Stimulated activated CD4-positive, alpha-beta T cell treated with anti-CD3 and anti-CD28 coated beads, Interleukin-1b, Interleukin-23, amount 100 ng/mL, for 24 hours (primary cell): ENCODE measurements at regions not wholly inside any gene's neighbourhood (a gene's known extent, or its start where the extent isn't known, plus 50 kb on each side); places are given as distances from the start of the nearest gene placed in this dataset.
"Not testable (repeated sequence)": the region's sequence is repeated elsewhere in the genome, so short reads cannot be mapped to it uniquely, and the experiment has no call there.

Experiments
- DNase-seq, 4 experiments: peaks; one replicate each; pipeline ENCODE4 v3.0.0-alpha.2; 2020; ENCODE audit warnings: low read depth in 4 of 4, low spot score in 1 of 4

- DNase-seq = not testable (repeated sequence)
These were observed 137.8 kb upstream of the LCORL start for GRCh38 chr4:18159117-18159912.

DNA sequence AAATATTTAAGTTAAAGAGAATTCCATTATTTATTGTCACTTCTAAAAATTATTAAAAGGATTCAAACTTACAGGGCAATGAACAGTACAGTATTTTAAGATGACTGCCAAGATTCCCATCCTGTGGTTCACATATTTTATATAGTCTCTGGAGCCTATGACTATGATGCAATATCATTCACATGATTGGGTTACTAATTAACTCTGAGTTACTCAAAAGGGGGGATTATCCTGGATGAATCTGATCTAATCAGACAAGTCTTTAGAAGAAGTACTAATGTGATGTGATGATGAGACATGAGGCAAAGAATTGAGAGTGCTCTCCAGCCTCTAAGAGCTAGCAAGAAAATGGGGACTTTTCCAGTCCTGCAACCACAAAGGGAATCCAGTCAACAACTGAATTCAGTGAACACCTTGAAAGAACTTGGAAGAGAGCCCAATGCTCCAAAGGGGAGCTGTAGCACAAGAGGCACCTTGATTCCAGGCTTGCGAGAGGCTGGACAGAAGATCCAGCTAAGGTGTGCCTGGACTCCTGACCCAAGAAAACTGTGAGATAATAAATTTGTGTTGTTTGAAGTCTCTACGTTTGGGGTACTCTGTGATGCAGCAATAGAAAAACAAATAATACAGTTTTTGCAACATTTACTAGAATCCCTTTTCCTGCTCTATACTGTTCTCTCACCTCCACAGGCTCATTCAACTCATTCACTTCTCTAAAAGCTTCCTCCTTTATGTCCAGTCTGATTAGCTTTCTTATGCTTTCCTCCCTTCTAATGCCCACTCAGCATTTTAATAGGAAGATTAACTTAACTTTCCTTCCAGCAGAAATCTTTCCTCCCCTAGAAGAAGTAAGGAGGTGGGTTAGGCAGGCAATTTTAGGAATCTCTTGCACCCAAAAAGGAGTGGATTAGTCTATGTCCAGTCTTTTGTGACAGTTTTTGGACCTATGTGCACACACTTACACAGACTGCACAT, 133.8 kb upstream of the LCORL start:
- DNase-seq = no peak

GRCh38 chr4:18138076-18138665, 116.6 kb upstream of the LCORL start:
- no peak for DNase-seq

GRCh38 chr4:18134111-18134510, 112.6 kb upstream of the LCORL start:
- no peak for DNase-seq

DNA sequence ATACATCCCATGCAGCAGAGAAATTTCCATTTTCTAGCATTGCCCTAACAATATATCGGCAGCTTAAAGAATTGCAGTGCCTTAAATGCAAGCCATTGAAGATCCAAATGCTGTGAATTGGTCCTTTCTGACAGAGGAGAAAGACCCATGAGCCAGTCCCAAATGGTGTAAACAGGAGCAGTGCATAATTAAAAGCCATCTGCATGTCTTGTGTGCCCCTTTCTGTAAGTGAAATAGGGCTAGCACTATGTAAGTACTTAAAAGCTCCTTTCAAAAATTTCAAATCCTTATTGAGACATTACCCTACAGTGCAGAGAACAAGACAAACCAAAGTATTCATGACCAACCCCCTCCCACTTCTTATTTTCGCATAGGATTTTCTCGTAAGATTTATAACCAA, 108.7 kb upstream of the LCORL start:
- no peak for DNase-seq

DNA sequence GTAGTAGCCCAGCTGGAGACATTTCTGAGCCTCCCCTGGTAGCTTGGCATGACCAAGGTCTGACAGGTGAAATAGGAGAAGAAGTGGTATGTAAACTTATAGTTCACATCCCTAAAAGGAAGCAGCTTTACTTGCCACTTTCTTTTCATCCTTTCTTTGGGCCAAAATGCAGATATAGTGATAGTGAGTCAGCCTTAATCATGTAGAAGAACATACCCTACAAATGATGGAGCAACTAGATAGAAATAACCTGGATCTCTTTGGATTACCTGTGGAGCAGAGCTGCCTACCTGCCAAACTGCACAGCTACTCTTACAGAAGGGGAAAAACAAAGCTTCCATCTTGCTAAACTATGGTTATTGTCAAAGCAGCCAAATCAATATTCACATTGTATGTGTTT, 106.7 kb upstream of the LCORL start:
- DNase-seq = no peak

DNA sequence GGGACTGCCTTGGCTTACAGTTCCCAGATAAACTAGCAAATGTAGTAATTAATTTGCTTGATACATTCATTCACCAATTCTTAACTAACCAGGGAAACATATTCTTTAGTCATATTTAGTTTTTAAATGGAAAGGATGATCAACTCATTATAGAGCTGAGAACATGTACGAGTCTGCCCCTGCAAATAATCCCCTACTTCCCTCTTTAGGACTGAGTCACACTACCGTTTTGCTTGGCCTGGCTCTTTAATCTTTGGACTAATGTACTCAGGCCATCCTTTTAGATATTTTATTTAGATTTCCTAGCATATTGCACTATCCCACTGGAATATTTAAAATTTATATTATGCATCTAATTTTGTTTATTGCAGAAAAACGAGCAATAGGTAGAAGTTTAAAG, 105.5 kb upstream of the LCORL start:
- no peak for DNase-seq

GRCh38 chr4:18113710-18114331, 92.3 kb upstream of the LCORL start:
- DNase-seq = no peak

GRCh38 chr4:18111081-18111480, 89.5 kb upstream of the LCORL start:
- DNase-seq = no peak

- no peak for DNase-seq
These were observed 88.5 kb upstream of the LCORL start for GRCh38 chr4:18110099-18110498.

DNA sequence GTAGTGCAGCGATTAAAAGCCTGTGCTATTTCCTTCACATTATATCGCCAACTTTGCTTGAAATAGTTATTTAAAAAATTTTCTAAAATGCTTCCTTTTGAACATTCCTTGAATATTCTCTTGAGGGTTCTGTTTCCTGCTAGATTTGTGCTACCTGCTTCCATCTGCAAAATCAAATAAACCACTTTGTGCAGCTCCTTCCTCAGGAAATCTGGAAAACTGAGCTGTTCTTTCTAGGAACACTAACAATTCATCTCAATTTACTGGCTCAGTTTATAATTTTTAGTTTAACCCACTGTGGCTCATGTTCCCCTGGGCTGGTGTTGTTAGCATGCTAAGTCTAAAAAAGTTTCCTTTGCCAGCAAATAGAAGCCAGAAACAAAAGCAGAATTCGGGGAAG, 88.1 kb upstream of the LCORL start:
- no peak for DNase-seq

DNA sequence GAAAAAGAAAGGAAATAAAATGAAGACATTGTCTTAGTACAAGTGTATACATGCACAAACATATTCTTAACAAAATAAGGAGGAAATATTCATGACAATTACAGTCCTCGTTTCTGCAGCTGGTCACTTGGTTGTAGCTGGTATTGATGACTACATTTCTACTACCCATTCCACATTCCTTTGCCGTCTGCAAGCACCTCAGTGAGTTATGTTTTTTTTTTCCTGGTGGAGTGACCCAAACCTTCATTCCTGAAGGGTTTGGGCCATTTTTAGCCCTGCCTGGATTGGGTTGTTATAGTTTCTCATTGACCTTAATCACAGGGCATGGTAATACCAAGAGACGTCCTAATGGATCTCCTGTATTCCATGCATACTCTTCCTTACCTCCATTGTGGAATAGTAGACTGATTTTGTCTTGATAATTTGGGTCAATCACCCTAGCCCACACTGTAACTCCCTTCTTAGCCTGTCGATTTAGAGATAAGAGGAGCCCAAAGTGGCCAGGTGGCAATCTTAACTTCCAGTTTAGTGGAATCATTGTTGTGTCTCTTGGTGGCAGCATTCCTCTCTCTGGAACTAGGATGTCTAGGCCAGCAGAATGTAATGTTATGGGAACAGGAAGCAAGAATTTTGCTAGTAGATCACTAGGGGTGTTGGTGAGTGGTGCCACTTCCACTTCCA, 86.4 kb upstream of the LCORL start:
- not testable (repeated sequence) for DNase-seq

DNA sequence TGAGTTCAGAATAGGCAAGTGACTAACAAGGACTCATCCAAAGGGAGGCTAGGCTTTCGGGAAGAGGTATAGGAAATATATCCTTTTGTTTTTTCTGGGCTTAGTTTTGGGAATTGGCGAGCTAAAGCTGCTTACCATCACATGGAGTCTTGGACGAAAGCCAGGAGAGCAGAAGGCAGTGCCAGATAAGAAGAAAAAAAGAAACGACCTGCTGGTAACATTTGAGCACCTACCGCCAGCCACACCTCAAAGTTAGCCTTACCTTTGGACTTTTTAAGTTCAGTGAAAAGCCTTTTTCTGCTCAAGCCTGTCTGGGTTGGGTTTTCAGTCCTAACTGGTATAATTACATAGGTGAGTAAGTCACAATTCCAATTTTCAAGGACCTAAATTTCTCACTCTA, 85.1 kb upstream of the LCORL start:
- no peak for DNase-seq

DNA sequence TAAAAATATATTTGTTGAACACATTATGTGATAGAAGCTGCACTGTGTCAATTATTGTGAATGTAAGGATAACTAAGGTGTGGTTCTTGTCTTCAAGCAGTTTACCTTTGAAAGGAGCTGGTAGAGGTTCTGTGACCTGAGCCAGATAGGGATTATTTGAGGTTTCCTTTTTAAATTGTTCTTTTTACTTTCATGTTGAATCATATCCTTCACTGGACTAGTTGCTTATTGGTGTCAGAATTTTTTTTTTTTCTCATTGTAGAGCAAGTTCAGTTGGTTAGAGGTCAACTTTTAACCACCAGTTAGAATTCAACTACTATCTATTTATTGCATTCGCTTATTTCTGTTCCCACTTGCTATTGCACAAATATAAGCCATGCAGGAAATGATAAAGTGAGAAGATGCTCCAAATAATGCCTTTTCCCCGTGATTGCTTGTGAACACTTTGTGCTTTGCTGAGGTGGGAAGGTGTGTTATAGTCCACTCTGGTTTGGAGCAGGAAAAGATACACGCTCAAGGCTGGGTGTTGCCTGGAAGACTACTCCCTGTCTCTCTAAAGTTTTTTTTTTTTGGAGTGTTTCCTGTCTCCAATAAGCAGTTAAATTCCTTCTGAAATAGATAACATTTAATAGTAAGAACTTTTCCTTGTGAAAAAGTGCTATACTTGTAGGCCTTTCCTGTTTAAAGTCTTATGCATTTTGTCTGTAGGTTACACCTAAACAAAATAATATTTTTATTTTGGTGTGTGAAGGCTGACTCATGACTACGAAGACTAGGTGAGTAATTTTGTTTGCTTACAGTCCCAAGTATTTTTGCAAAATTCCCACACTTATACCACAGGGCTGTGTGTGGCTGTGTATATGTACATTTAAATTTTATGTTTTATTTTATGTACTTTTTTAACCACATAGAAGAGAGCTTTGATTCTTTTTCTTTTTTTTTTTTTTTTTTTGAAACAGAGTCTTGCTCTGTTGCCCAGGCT, 83.8 kb upstream of the LCORL start:
- DNase-seq = no peak

DNA sequence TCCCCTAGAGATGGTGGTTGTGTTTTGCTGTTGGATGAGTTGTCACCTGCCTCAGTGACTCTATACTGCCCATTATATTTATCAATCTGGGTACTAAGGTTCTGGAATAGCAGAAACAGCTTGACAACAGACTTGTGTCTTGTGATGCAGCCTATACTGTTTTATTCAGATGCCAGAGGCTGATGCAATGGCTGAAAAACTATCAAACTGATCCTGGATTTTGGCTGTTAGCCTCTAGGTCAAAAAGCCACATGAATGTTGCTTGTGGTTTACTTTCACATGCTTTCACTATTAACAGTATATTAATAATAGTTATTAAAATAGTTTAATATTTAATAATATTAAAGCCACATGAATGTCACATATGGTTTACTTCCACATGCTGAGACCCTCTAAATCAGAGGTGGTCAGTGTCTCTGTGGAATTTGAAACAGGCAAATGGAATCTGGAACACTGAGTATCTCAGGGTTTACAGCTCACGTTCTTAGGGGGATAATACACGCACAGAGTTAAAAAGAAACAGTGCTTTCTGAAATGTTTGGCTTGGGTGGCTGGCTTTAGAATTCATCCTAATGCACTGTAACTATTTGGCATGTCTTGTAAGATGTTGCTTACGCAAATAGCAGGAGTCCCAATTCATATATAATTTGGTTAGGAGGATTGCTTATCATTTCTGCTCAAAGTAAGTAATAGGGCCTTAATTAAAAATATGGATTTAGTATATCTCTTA, 82.5 kb upstream of the LCORL start:
- no peak for DNase-seq

DNA sequence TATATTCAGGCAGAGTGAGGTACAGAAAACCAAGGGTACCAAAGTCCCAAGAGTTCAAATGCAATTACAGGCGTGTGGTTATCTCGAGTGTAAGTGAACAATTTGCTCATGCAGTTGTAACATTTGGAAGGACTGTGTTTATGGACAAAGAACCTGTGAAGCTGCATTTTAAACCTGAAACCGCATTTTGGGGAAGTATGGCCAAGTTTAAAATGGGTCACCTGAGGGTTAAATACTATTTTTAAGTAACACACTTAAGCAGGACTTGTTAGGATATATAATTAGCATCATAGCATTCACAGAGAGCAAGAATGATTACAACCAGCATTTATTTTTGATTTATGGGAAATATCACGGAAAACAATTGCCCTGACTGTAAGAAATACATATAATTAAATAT, 79.1 kb upstream of the LCORL start:
- no peak for DNase-seq

GRCh38 chr4:18090447-18090846, 68.9 kb upstream of the LCORL start:
- not testable (repeated sequence) for DNase-seq

DNA sequence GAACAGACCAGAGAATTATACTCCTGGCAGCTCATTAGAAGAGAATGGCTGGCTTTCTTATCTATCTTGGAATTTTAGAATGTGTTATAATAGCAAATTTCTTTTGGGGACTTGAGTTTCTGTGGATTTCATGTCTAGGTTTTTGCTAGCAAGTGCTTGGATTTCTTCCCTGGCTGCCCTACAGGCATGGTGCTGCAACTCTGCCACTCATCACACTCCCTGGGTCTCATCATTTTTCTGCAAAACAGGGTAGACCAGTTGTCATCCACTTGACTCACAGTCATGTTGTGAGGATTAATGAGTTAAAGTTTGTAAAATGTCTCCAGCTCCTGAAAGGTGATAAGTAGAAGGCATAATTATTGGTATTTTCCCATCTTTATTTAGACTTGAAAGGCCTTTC, 60.7 kb upstream of the LCORL start:
- no peak for DNase-seq

GRCh38 chr4:18081708-18082107, 60.2 kb upstream of the LCORL start:
- DNase-seq = no peak
